GM12864 (cell line): ENCODE measurements at regions not wholly inside any gene's neighbourhood (a gene's known extent, or its start where the extent isn't known, plus 50 kb on each side); places are given as distances from the start of the nearest gene placed in this dataset.

Experiments used
- DNase-seq: peaks from one replicate; pipeline ENCODE4 v3.0.0-alpha.2; 2011; ENCODE audit warnings: low read depth
- H3K4me3 ChIP-seq: 2 replicates; pipeline ENCODE4 v1.5.1; 2011; ENCODE audit warnings: mild to moderate bottlenecking, low read depth, low read length, control low read depth
- CTCF ChIP-seq: IDR thresholded peaks from 2 replicates; pipeline ENCODE4 v1.5.1; 2011; ENCODE audit warnings: low read depth, mild to moderate bottlenecking, moderate library complexity, low read length, control low read depth, inconsistent platforms; ENCODE audit errors: missing control alignments

GRCh38 chr4:25533256-25533655 is 122.4 kb upstream of the SLC34A2 start:
- no peak for TF ChIP-seq CTCF
- H3K4me3 ChIP-seq = no peak overlapping the region
- DNase-seq = no peak

GRCh38 chr4:25535278-25535677 is 120.4 kb upstream of the SLC34A2 start:
- no peak overlapping the region for H3K4me3 ChIP-seq
- no peak for TF ChIP-seq CTCF
- no peak for DNase-seq

- no peak overlapping the region for H3K4me3 ChIP-seq
- DNase-seq = no peak
- no peak for TF ChIP-seq CTCF
Measured at GRCh38 chr4:25535701-25536473, 119.8 kb upstream of the SLC34A2 start.

- no peak overlapping the region for H3K4me3 ChIP-seq
- DNase-seq = no peak
- no peak for TF ChIP-seq CTCF
Measured at GRCh38 chr4:25536564-25537320, 118.9 kb upstream of the SLC34A2 start.

- DNase-seq = no peak
- H3K4me3 ChIP-seq = no peak overlapping the region
- no peak for TF ChIP-seq CTCF
Measured at GRCh38 chr4:25538430-25538829, 117.2 kb upstream of the SLC34A2 start.

GRCh38 chr4:25539241-25539640 is 116.4 kb upstream of the SLC34A2 start:
- no peak for TF ChIP-seq CTCF
- no peak for DNase-seq
- H3K4me3 ChIP-seq = no peak overlapping the region
